DOHH2 (cell line): ENCODE measurements at regions not wholly inside any gene's neighbourhood (a gene's known extent, or its start where the extent isn't known, plus 50 kb on each side); places are given as distances from the start of the nearest gene placed in this dataset.

Experiments used
- H3F3A ChIP-seq: fragments of 200-600 bp; sonication (generic), shearing (Covaris generic); 2 replicates; pipeline ENCODE4 v1.6.0; 2016; ENCODE audit warnings: antibody characterized with exemption, mild to moderate bottlenecking; ENCODE audit not compliant: control insufficient read depth, insufficient read depth
- H3K27ac ChIP-seq: fragments of 200-600 bp; sonication (generic); 2 replicates; pipeline ENCODE4 v1.5.1; 2014; ENCODE audit warnings: low read depth, mild to moderate bottlenecking, low read length, moderate library complexity
- H3K27me3 ChIP-seq: fragments of 200-600 bp; sonication (generic); 2 replicates; pipeline ENCODE4 v1.6.1; 2014; ENCODE audit warnings: mild to moderate bottlenecking, low read length, mixed read lengths; ENCODE audit not compliant: control insufficient read depth
- H3K36me3 ChIP-seq: fragments of 200-600 bp; sonication (generic); 2 replicates; pipeline ENCODE4 v1.6.1; 2014; ENCODE audit warnings: mild to moderate bottlenecking, low read length, moderate library complexity, mixed read lengths; ENCODE audit not compliant: control insufficient read depth
- H3K4me1 ChIP-seq: fragments of 200-600 bp; sonication (generic); 2 replicates; pipeline ENCODE4 v1.6.1; 2014; ENCODE audit warnings: mild to moderate bottlenecking, low read length, mixed read lengths; ENCODE audit not compliant: control insufficient read depth
- H3K4me2 ChIP-seq: fragments of 200-600 bp; sonication (generic); 2 replicates; pipeline ENCODE4 v1.6.0; 2014; ENCODE audit warnings: mild to moderate bottlenecking, low read length, moderate library complexity
- H3K4me3 ChIP-seq: fragments of 200-600 bp; sonication (generic); 2 replicates; pipeline ENCODE4 v1.5.1; 2014; ENCODE audit warnings: mild to moderate bottlenecking, low read length, mixed read lengths
- H3K79me2 ChIP-seq: fragments of 200-600 bp; sonication (generic); 2 replicates; pipeline ENCODE4 v1.6.1; 2014; ENCODE audit warnings: mild to moderate bottlenecking, low read length, mixed read lengths; ENCODE audit not compliant: control insufficient read depth
- H3K9me2 ChIP-seq: fragments of 200-600 bp; sonication (generic); replicated peaks from 2 replicates; pipeline ENCODE4 v1.6.1; 2014; ENCODE audit warnings: mild to moderate bottlenecking, low read length, mixed read lengths; ENCODE audit not compliant: control insufficient read depth
- H3K9me3 ChIP-seq: fragments of 200-600 bp; sonication (generic); 2 replicates; pipeline ENCODE4 v1.6.1; 2014; ENCODE audit warnings: antibody characterized with exemption, low read length, mixed read lengths; ENCODE audit not compliant: control insufficient read depth, insufficient read depth
- H4K20me1 ChIP-seq: fragments of 200-600 bp; sonication (generic); 2 replicates; pipeline ENCODE4 v1.6.0; 2014; ENCODE audit warnings: low read depth, mild to moderate bottlenecking, antibody characterized with exemption, low read length, moderate library complexity; ENCODE audit not compliant: control insufficient read depth, insufficient read depth
- CTCF ChIP-seq: fragments of 200-600 bp; sonication (generic); IDR thresholded peaks from one replicate; pipeline ENCODE4 v1.5.1; 2014; ENCODE audit warnings: antibody characterized with exemption, mild to moderate bottlenecking, low read depth, low read length; ENCODE audit not compliant: poor library complexity, severe bottlenecking
- EZH2phosphoT487 ChIP-seq: fragments of 200-600 bp; sonication (generic); IDR thresholded peaks from 2 replicates; pipeline ENCODE4 v1.6.1; 2017; ENCODE audit warnings: borderline replicate concordance, mild to moderate bottlenecking, antibody characterized with exemption, low read length, moderate library complexity, mixed read lengths

GRCh38 chr5:125974679-125975078, 448.5 kb upstream of the GRAMD2B start:
- H3K9me3 ChIP-seq, result no peaks in the 10 kb centered on the region
- H3K27ac ChIP-seq, result no peak overlapping the region
- TF ChIP-seq EZH2phosphoT487, result no peak
- no peak for TF ChIP-seq CTCF
- H3K4me3 ChIP-seq, result no peak overlapping the region
- no peaks in the 10 kb centered on the region for H3F3A ChIP-seq
- H3K4me2 ChIP-seq, result no peak overlapping the region
- no peaks in the 10 kb centered on the region for H4K20me1 ChIP-seq
- H3K79me2 ChIP-seq, result no peaks in the 10 kb centered on the region
- no peaks in the 10 kb centered on the region for H3K27me3 ChIP-seq
- H3K9me2 ChIP-seq, result no peaks in the 10 kb centered on the region
- no peaks in the 10 kb centered on the region for H3K36me3 ChIP-seq
- H3K4me1 ChIP-seq, result no peaks in the 10 kb centered on the region

- H3K9me2 ChIP-seq, result no peaks in the 10 kb centered on the region
- no peak overlapping the region for H3K27ac ChIP-seq
- H3K36me3 ChIP-seq, result no peaks in the 10 kb centered on the region
- no peaks in the 10 kb centered on the region for H3K4me1 ChIP-seq
- no peaks in the 10 kb centered on the region for H3K79me2 ChIP-seq
- H3K9me3 ChIP-seq, result no peaks in the 10 kb centered on the region
- no peaks in the 10 kb centered on the region for H3K27me3 ChIP-seq
- no peak for TF ChIP-seq EZH2phosphoT487
- TF ChIP-seq CTCF, result no peak
- H3F3A ChIP-seq, result no peaks in the 10 kb centered on the region
- H3K4me3 ChIP-seq, result no peak overlapping the region
- H4K20me1 ChIP-seq, result no peaks in the 10 kb centered on the region
- no peak overlapping the region for H3K4me2 ChIP-seq
Observed at GRCh38 chr5:125976421-125977000, 446.7 kb upstream of the GRAMD2B start.

- TF ChIP-seq EZH2phosphoT487 (no peak), CTCF (no peak)
- no peaks in the 10 kb centered on the region for H3K79me2 ChIP-seq
- H4K20me1 ChIP-seq, result no peaks in the 10 kb centered on the region
Observed at GRCh38 chr5:125978015-125978414, 445.2 kb upstream of the GRAMD2B start.

GRCh38 chr5:125979636-125980035, 443.6 kb upstream of the GRAMD2B start:
- Histone ChIP-seq H4K20me1 (no peaks in the 10 kb centered on the region), H3K4me2 (no peak overlapping the region)

More at GRCh38 chr5:125978015-125978414, 445.2 kb upstream of the GRAMD2B start:
- Histone ChIP-seq H3K36me3 (no peaks in the 10 kb centered on the region), H3K9me2 (no peaks in the 10 kb centered on the region), H3F3A (no peaks in the 10 kb centered on the region), H3K4me1 (no peaks in the 10 kb centered on the region), H3K9me3 (no peaks in the 10 kb centered on the region), H3K4me2 (no peak overlapping the region), H3K4me3 (no peak overlapping the region), H3K27ac (no peak overlapping the region), H3K27me3 (no peaks in the 10 kb centered on the region)

More at GRCh38 chr5:125979636-125980035, 443.6 kb upstream of the GRAMD2B start:
- no peaks in the 10 kb centered on the region for H3K4me1 ChIP-seq
- no peak overlapping the region for H3K4me3 ChIP-seq
- no peaks in the 10 kb centered on the region for H3K79me2 ChIP-seq
- TF ChIP-seq CTCF (no peak), EZH2phosphoT487 (no peak)
- no peaks in the 10 kb centered on the region for H3K27me3 ChIP-seq
- H3K27ac ChIP-seq, result no peak overlapping the region
- H3K9me2 ChIP-seq, result no peaks in the 10 kb centered on the region
- no peaks in the 10 kb centered on the region for H3K9me3 ChIP-seq
- no peaks in the 10 kb centered on the region for H3K36me3 ChIP-seq
- H3F3A ChIP-seq, result no peaks in the 10 kb centered on the region
